ENCODE measurements at regions not wholly inside any gene's neighbourhood (a gene's known extent, or its start where the extent isn't known, plus 50 kb on each side); places are given as distances from the start of the nearest gene placed in this dataset.

DNA sequence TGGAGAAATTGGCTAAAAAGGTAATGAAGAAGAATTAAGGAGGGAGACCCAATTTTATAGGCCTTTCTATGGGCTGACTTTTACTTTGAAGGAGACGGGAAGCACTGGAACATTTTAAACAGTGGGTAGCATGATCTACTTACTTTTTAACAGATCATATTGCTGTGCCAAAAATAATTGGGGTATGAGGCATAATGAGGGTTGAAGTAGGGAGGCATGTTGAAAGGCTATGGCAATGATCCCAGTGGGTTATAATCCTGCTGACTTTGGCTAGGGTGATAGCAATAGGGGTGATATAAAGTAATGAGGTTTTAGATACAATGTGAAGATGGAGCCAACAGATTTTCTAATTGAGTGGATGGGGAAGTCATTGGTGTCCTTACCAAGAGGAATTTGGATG, 73.2 kb downstream of the GPR37 start:
- Histone ChIP-seq H3F3A (ENCODE audit: insufficient read depth) (no peaks in the 10 kb centered on the region), H3K27me3 (ENCODE audit: low read length) (no peaks in the 10 kb centered on the region), H4K20me1 (ENCODE audit: low read depth, low read length) (no peaks in the 10 kb centered on the region)

DNA sequence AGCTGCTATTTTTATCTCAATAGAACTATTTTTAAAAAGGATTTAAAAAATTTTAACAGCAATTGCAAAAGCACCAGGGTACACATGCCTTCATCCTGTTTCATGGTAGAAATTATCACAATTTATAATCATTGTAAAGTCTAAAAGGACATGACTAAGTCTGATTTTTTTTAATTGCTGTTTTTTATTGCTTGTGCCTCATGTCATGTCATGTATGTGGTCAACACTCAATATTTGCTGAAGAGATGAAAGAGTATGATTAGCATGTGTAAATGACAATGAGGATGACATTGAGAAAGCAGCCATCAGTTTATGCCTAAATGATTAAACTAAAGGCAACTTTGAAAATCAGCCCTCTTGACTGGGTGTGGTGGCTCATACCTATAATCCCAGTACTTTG, 74.8 kb downstream of the GPR37 start:
- Histone ChIP-seq H2AFZ (ENCODE audit: low read depth, low read length, severe bottlenecking) (no peak overlapping the region), H3K36me3 (ENCODE audit: low read length) (no peaks in the 10 kb centered on the region), H3K4me3 (ENCODE audit: insufficient read depth, low read length, poor library complexity, severe bottlenecking) (no peak overlapping the region), H3K9me2 (replicated peaks; ENCODE audit: insufficient read depth, low read length) (no peaks in the 10 kb centered on the region), H3K27ac (ENCODE audit: low read depth, low read length) (no peak overlapping the region), H3K9ac (ENCODE audit: low read length) (no peak overlapping the region), H3F3A (ENCODE audit: insufficient read depth) (no peaks in the 10 kb centered on the region), H3K79me2 (ENCODE audit: insufficient read depth, low read length) (no peaks in the 10 kb centered on the region), H3K27me3 (ENCODE audit: low read length) (no peaks in the 10 kb centered on the region), H4K20me1 (ENCODE audit: low read depth, low read length) (no peaks in the 10 kb centered on the region), H3K4me2 (ENCODE audit: low read depth, low read length, poor library complexity, severe bottlenecking) (no peak overlapping the region), H3K9me3 (ENCODE audit: insufficient read depth, low read length) (no peaks in the 10 kb centered on the region)
- TF ChIP-seq, protein P1, sequence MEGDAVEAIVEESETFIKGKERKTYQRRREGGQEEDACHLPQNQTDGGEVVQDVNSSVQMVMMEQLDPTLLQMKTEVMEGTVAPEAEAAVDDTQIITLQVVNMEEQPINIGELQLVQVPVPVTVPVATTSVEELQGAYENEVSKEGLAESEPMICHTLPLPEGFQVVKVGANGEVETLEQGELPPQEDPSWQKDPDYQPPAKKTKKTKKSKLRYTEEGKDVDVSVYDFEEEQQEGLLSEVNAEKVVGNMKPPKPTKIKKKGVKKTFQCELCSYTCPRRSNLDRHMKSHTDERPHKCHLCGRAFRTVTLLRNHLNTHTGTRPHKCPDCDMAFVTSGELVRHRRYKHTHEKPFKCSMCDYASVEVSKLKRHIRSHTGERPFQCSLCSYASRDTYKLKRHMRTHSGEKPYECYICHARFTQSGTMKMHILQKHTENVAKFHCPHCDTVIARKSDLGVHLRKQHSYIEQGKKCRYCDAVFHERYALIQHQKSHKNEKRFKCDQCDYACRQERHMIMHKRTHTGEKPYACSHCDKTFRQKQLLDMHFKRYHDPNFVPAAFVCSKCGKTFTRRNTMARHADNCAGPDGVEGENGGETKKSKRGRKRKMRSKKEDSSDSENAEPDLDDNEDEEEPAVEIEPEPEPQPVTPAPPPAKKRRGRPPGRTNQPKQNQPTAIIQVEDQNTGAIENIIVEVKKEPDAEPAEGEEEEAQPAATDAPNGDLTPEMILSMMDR (IDR thresholded peaks at IDR 0.05; ENCODE audit: insufficient read depth, low read length, poor library complexity, severe bottlenecking), result no peak
- TF ChIP-seq EZH2phosphoT487 (conservative IDR thresholded peaks at IDR 0.05; ENCODE audit: low read length), result no peak

More for the DNA sequence above, 73.2 kb downstream of the GPR37 start:
- no peaks in the 10 kb centered on the region for H3K79me2 ChIP-seq (ENCODE audit: insufficient read depth, low read length)
- no peaks in the 10 kb centered on the region for H3K36me3 ChIP-seq (ENCODE audit: low read length)
- no peak overlapping the region for H3K9ac ChIP-seq (ENCODE audit: low read length)
- no peak overlapping the region for H2AFZ ChIP-seq (ENCODE audit: low read depth, low read length, severe bottlenecking)
- no peaks in the 10 kb centered on the region for H3K9me2 ChIP-seq (replicated peaks; ENCODE audit: insufficient read depth, low read length)
- no peak overlapping the region for H3K4me2 ChIP-seq (ENCODE audit: low read depth, low read length, poor library complexity, severe bottlenecking)
- TF ChIP-seq EZH2phosphoT487 (conservative IDR thresholded peaks at IDR 0.05; ENCODE audit: low read length), result no peak
- TF ChIP-seq, protein P1 (IDR thresholded peaks at IDR 0.05; ENCODE audit: insufficient read depth, low read length, poor library complexity, severe bottlenecking), result no peak
- no peak overlapping the region for H3K27ac ChIP-seq (ENCODE audit: low read depth, low read length)
- H3K4me3 ChIP-seq (ENCODE audit: insufficient read depth, low read length, poor library complexity, severe bottlenecking), result no peak overlapping the region
- H3K9me3 ChIP-seq (ENCODE audit: insufficient read depth, low read length), result no peaks in the 10 kb centered on the region

DNA sequence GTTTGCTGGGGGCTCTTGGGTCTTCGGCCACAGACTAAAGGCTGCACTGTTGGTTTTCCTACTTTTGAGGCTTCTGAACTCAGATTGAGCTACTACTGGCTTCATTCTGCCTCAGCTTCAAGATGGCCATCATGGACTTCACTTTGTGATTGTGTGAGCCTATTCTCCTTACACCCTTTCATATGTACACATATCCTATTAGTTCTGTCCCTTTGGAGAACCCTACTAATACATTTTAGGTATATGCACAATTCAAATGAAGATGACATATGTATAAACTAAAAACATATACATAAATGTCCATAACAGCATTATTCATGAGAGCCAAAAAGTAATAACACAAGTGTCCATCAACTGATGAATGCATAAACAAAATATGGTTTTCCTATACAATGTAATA, 75.7 kb downstream of the GPR37 start:
- H3K27me3 ChIP-seq (ENCODE audit: low read length), result no peaks in the 10 kb centered on the region
- H3K27ac ChIP-seq (ENCODE audit: low read depth, low read length), result no peak overlapping the region
- H3K79me2 ChIP-seq (ENCODE audit: insufficient read depth, low read length), result no peaks in the 10 kb centered on the region
- H3K4me2 ChIP-seq (ENCODE audit: low read depth, low read length, poor library complexity, severe bottlenecking), result no peak overlapping the region
- no peaks in the 10 kb centered on the region for H3K9me3 ChIP-seq (ENCODE audit: insufficient read depth, low read length)
- H3K36me3 ChIP-seq (ENCODE audit: low read length), result no peaks in the 10 kb centered on the region
- H3F3A ChIP-seq (ENCODE audit: insufficient read depth), result no peaks in the 10 kb centered on the region
- H2AFZ ChIP-seq (ENCODE audit: low read depth, low read length, severe bottlenecking), result no peak overlapping the region
- no peaks in the 10 kb centered on the region for H4K20me1 ChIP-seq (ENCODE audit: low read depth, low read length)
- H3K4me3 ChIP-seq (ENCODE audit: insufficient read depth, low read length, poor library complexity, severe bottlenecking), result no peak overlapping the region
- TF ChIP-seq EZH2phosphoT487 (conservative IDR thresholded peaks at IDR 0.05; ENCODE audit: low read length), result no peak
- TF ChIP-seq, protein P1 (IDR thresholded peaks at IDR 0.05; ENCODE audit: insufficient read depth, low read length, poor library complexity, severe bottlenecking), result no peak
- no peaks in the 10 kb centered on the region for H3K9me2 ChIP-seq (replicated peaks; ENCODE audit: insufficient read depth, low read length)
- no peak overlapping the region for H3K9ac ChIP-seq (ENCODE audit: low read length)

Data from SU-DHL-6 (cell line).